ENCODE measurements at regions not wholly inside any gene's neighbourhood (a gene's known extent, or its start where the extent isn't known, plus 50 kb on each side); places are given as distances from the start of the nearest gene placed in this dataset.
A peak's percentile ranks its signal among the peaks of the same experiment; 100 is the strongest.
"Not testable (repeated sequence)": the region's sequence is repeated elsewhere in the genome, so short reads cannot be mapped to it uniquely, and the experiment has no call there.

DNA sequence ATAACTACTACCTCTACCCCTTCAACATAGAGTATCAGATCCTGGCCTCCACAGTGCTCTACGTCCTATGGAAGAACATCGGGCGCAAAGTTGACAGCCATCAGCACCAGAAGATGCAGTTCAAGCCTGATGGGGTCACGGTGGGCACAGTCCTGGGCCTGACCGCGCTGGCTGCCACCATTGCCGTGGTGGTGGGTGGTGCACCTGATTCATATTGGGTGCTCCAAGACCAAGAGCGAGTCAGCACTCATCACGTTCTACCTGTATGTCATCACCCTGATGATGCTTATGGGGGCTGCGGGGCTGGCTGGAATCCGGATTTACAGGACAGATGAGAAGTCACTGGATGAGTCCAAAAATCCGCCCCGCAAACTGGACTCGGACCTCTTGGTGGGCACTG lies 846.4 kb downstream of the RPIA start:
- H3K4me3 ChIP-seq; H3K27me3 ChIP-seq (ENCODE audit: low read depth); H3K36me3 ChIP-seq (replicated peaks); DNase-seq (ENCODE audit: low spot score in 2 of 2); H3K9me3 ChIP-seq; in situ Hi-C loops (cut with MboI; ENCODE audit: low sequenced_read_pairs); H3K4me1 ChIP-seq: not testable (repeated sequence)

DNA sequence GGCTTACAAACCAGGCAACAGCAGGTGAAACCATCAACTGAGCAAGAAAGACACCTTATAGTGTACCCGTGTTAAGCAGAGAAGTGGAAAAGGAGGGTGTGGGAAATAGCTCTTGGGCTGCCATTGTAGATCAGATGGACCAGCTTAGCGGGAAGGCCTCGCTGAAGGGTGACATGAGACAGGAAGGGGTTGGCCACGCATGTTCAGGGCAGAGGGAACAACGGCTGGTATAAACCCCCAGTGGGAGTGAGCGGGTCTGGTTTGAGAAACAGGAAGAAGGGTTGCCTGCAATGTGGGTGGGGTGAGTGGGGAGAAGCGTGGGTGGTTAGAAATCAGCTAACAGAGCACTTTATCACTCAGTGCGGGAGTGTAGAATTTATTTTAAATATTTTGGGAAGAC lies 852.6 kb downstream of the RPIA start:
- H3K4me3 ChIP-seq; H3K36me3 ChIP-seq (replicated peaks); H3K27me3 ChIP-seq (ENCODE audit: low read depth); H3K9me3 ChIP-seq; H3K4me1 ChIP-seq; in situ Hi-C loops (cut with MboI; ENCODE audit: low sequenced_read_pairs); DNase-seq (ENCODE audit: low spot score in 2 of 2): not testable (repeated sequence)

DNA sequence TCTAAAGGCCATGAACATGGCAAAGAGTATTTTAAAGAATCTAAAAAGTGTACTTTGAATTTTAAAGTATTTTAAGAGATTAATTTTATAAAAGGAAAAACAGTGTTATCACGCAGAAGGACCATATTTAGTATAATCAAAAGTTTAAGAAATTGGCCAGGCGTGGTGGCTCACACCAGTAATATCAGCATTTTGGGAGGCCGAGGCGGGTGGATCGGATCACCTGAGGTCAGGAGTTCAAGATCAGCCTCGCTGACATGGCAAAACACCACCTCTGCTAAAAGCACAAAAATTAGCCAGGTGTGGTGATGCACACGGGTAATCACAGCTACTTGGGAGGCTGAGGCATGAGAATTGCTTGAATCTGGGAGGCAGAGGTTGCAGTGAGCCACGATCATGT lies 887.7 kb downstream of the RPIA start:
- H3K27me3 ChIP-seq (ENCODE audit: low read depth); H3K4me3 ChIP-seq; DNase-seq (ENCODE audit: low spot score in 2 of 2); H3K9me3 ChIP-seq; H3K4me1 ChIP-seq; in situ Hi-C loops (cut with MboI; ENCODE audit: low sequenced_read_pairs); H3K36me3 ChIP-seq (replicated peaks): not testable (repeated sequence)

DNA sequence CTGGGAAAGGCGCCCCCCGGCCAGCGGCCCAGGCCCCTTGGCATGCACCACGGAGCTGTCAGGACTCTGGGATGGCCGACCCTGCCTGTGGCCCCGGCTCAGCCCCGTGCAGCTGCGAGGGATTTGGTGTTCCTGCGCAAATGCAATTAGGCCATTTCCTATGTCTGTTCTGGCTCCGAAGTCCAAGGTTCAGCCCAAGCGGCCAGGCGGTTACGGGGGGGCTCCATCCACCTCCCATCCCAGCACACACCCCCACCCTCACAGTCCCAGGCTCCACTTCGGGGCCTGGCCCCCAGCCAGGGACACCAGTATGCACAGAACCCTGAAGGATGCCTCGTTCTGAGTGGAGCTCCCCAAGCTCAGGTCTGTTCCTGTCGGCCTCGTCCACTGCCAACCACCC lies 891.3 kb downstream of the RPIA start:
- H3K4me3 ChIP-seq; H3K4me1 ChIP-seq; H3K36me3 ChIP-seq (replicated peaks); H3K9me3 ChIP-seq; H3K27me3 ChIP-seq (ENCODE audit: low read depth); in situ Hi-C loops (cut with MboI; ENCODE audit: low sequenced_read_pairs); DNase-seq (ENCODE audit: low spot score in 2 of 2): not testable (repeated sequence)

DNA sequence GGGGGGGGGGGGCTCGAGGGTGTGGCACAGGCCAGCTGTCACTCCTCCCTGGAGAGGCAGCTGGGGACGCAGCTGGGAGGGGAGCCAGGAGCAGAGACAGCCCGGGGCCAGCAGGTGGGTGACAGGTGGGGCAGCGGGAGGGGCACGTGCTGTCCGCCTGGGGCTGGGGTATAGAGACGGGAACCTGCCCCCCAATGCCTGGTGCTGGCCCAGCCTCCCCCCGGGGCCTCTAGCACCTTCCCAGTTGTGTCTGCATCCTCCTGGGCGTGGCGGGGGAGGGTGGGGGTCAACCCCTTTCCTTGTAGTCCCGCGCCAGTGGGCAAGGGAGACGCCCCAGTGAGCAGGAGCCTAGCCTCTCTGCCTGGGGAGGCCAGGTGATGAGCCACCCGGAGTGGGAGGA lies 892.6 kb downstream of the RPIA start:
- H3K4me1 ChIP-seq; H3K27me3 ChIP-seq (ENCODE audit: low read depth); H3K9me3 ChIP-seq; in situ Hi-C loops (cut with MboI; ENCODE audit: low sequenced_read_pairs); H3K36me3 ChIP-seq (replicated peaks); H3K4me3 ChIP-seq; DNase-seq (ENCODE audit: low spot score in 2 of 2): not testable (repeated sequence)

DNA sequence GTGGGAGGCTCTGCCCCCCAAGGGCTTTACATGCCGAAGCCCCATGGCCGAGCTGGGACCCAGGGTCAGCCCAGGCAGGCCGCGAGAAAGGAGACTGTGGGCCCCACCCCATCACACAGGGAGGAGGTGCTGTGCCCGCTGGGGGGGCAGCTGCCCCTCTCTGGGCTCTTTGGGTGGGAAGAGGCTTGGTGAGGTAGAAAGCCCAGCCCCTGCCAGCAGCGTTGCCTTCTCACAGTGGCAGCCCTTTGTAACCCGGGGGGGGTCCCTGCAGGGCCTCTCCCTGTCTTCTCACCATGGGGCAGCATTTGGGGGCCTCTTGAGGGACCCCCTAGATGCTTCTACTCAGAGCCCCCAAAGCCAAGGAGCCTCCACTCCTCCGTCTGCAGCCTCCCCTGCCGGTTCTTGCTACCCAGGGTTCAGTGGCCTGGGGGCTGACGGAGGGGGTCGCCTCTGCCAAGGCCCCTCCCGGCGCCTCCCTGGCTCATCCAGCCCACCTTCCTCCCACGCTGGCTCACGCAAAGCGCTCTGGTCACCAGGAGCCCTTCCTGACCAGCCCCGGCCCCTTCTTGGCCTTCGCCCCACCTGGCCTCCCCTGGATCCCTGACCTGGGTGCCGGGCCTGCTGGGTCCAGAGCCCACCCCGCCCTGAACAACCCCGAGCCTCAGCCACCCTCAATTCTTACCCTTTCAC lies 893.5 kb downstream of the RPIA start:
- H3K4me3 ChIP-seq; in situ Hi-C loops (cut with MboI; ENCODE audit: low sequenced_read_pairs): not testable (repeated sequence)

DNA sequence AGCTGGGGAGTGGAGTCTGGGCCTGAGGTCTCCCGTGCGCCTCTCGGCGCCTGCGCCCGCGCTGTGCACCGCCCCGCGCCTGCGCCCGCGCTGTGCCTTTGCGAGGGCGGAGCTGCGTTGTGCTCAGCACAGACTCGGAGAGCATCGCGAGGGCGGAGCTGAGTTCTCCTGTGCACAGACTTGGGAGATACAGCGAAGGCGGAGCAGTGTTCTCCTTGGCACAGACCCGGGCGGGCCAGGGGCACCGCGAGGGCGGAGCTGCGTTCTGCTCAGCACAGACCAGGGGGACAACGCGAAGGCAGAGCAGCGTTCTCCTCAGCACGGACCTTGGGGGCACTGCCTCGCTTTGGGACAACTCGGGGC lies 894.1 kb downstream of the RPIA start:
- H3K27me3 ChIP-seq (ENCODE audit: low read depth); H3K9me3 ChIP-seq; H3K36me3 ChIP-seq (replicated peaks); in situ Hi-C loops (cut with MboI; ENCODE audit: low sequenced_read_pairs); H3K4me1 ChIP-seq: not testable (repeated sequence)
- H3K4me3 ChIP-seq, result peak overlapping the region; percentile 21
- DNase-seq (ENCODE audit: low spot score in 2 of 2), result peak; percentile 26 to 72

More for the DNA sequence above, 893.5 kb downstream of the RPIA start:
- not testable (repeated sequence) for H3K36me3 ChIP-seq (replicated peaks); H3K9me3 ChIP-seq; H3K4me1 ChIP-seq; H3K27me3 ChIP-seq (ENCODE audit: low read depth); DNase-seq (ENCODE audit: low spot score in 2 of 2)

DNA sequence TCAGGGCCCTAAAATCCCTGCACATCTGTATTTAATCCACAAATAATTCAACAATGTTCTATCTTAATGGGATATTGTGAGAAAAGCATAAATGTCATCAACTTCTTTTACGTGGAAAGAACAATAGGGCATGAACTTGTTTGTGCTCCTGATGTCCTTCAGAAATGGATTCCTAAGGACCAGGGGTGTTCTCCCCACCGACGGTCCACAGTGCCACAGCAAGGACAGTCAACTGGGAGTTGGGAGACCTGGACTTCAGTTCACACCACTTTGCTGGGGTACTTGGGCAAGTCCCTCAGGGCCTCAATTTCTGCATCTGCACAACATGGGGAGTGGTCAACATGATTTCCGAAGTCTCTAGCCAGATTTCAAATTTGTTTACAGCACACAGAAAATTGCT lies 908.4 kb downstream of the RPIA start:
- H3K4me3 ChIP-seq; H3K27me3 ChIP-seq (ENCODE audit: low read depth); in situ Hi-C loops (cut with MboI; ENCODE audit: low sequenced_read_pairs); H3K9me3 ChIP-seq; H3K36me3 ChIP-seq (replicated peaks); H3K4me1 ChIP-seq; DNase-seq (ENCODE audit: low spot score in 2 of 2): not testable (repeated sequence)

DNA sequence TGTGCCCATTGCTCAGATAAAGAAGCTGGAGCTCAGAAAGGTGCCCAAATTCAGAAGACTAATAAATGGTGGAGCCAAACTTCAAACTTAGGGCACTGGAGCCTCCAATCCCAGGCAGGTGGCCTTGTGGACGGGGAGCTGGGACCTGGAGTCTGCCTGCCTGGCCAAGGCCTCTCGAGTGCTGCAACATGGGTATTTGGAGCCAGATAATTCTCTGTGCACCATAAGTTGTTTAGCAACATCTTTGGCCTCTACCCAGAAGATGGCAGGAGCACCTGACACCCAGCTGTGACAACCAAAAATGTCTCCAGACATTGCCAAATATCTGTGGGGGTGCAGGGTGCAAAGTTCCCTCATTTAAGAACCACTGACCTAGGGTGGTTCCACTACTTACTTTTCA lies 915.0 kb downstream of the RPIA start:
- H3K4me3 ChIP-seq; DNase-seq (ENCODE audit: low spot score in 2 of 2); in situ Hi-C loops (cut with MboI; ENCODE audit: low sequenced_read_pairs): not testable (repeated sequence)

DNA sequence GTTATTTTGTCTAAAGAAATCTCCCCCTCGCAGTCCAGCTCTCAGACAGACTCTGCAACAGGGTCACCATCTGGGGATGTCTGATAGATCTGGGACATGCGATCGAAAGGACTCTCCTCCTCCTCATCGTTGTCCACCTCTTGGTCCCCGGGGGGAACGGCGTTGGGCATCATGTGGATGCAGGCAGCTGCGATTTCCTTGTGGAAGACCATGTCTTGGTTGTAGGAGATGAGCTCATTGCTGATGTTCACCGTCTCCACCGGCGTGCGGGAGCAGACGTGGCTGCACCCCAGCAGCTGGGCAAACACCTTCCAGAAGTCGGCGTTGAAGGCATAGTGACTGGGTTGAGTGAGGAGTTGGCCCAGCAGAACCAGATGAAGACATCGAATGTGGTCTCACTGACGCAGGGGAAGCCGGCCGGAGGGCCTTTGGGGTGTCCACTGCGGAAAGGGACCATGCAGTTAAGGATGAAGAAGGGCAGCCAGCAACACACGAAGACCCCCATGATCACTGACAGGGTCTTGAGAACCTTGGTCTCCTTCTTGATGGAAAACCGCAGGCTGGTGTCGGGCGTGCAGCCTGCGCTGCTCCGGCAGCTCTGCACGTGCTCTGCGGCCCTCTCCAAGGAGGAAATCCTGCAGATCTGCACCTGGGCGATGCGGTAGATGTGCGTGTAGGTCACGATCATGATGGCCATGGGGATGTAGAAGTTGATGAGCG lies 918.9 kb downstream of the RPIA start:
- H3K36me3 ChIP-seq (replicated peaks); in situ Hi-C loops (cut with MboI; ENCODE audit: low sequenced_read_pairs); DNase-seq (ENCODE audit: low spot score in 2 of 2); H3K9me3 ChIP-seq; H3K4me3 ChIP-seq; H3K4me1 ChIP-seq; H3K27me3 ChIP-seq (ENCODE audit: low read depth): not testable (repeated sequence)

More for the DNA sequence above, 915.0 kb downstream of the RPIA start:
- H3K9me3 ChIP-seq; H3K4me1 ChIP-seq; H3K27me3 ChIP-seq (ENCODE audit: low read depth); H3K36me3 ChIP-seq (replicated peaks): not testable (repeated sequence)

DNA sequence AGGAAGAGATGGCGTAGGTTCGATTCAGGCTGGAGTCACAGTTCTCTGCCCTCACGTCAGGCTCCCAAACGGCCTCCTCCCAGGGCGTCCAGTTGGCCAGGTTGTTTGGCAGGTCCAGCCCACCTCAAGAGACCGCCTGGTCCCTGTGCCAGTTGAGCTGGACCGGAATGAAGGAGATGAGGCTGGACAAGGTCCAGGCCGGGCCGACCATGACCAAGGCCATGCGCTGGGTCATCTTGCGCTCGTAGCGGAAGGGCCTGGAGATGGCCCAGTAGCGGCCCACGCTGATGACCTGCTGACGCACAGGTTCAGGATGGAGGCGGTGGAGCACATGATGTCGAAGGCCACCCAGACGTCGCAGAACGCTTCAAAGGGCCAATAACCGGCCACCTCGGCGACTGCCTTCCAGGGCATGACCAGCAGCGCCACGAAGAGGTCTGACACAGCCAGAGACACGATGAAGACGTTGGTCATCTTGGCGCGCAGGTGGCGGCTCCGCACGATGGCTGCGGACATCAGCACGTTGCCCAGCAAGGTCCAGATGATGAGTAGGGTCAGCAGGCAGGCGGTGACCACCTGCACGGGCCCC lies 919.5 kb downstream of the RPIA start:
- H3K27me3 ChIP-seq (ENCODE audit: low read depth); in situ Hi-C loops (cut with MboI; ENCODE audit: low sequenced_read_pairs); H3K4me3 ChIP-seq; DNase-seq (ENCODE audit: low spot score in 2 of 2); H3K4me1 ChIP-seq; H3K36me3 ChIP-seq (replicated peaks); H3K9me3 ChIP-seq: not testable (repeated sequence)

DNA sequence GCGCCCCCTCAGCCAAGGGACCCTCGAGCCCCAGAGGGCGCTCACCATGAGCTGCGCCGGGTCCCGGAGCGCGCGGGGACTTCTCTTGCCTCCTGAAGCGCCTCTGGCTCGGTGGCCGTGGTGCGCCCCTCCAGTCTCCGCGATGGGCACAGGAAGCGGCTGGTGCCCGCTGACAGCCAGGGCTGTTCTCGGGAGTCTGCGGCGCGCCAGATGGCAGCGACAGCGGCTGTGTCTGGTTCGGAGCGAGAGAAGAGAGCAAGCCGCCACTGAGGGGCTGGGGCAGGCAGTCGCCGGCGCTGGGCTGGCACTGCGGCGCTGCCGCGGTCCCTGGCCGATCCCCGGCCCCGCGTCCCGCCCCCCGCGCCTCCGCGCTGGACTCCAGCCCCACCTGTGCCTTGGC lies 920.2 kb downstream of the RPIA start:
- H3K36me3 ChIP-seq (replicated peaks); in situ Hi-C loops (cut with MboI; ENCODE audit: low sequenced_read_pairs); H3K27me3 ChIP-seq (ENCODE audit: low read depth); H3K4me1 ChIP-seq; H3K4me3 ChIP-seq; DNase-seq (ENCODE audit: low spot score in 2 of 2); H3K9me3 ChIP-seq: not testable (repeated sequence)

DNA sequence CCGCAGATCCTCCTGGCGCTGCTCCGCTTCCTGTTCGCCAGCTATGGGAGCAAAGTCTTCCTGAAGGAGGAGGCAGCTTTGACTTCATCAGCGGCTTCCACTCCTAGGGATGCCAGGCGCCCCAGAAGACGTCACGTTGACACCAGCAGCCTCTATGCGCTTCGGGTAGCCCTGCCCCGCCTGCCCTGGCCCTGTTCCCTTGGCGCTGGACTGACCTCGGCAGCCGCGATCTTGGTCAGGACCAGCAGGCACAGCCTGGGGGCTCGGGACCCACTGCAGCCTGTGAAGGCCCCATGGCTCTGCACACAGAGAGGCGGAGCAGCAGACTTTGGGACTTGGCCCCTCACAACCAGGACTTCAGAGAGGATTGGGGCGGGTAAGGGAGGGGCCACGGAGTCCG lies 957.8 kb downstream of the RPIA start:
- H3K9me3 ChIP-seq; H3K27me3 ChIP-seq (ENCODE audit: low read depth); DNase-seq (ENCODE audit: low spot score in 2 of 2); H3K4me3 ChIP-seq; in situ Hi-C loops (cut with MboI; ENCODE audit: low sequenced_read_pairs); H3K4me1 ChIP-seq; H3K36me3 ChIP-seq (replicated peaks): not testable (repeated sequence)

DNA sequence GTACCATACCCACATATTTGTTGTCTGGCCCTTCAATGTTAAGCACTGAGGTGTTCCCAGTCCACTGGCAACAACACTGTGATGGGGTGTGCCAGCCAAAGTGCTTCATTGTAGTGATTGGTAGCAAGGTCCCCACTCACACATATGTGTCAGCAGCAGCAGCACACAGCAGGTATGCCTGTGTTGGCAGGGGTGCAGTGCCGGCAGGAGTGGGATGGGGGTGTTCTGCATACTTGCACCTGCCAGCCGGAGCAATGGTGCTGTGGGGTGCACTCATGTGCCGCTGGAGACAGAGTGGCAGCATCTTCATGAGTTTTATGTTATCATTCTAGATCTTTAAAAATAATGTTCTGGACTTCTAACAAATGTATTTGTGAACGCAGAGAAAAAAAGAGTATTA lies 987.8 kb downstream of the RPIA start:
- H3K4me3 ChIP-seq; DNase-seq (ENCODE audit: low spot score in 2 of 2); H3K36me3 ChIP-seq (replicated peaks); H3K4me1 ChIP-seq; H3K9me3 ChIP-seq; in situ Hi-C loops (cut with MboI; ENCODE audit: low sequenced_read_pairs); H3K27me3 ChIP-seq (ENCODE audit: low read depth): not testable (repeated sequence)
